Hepatocyte (in vitro differentiated cells): ENCODE measurements at regions not wholly inside any gene's neighbourhood (a gene's known extent, or its start where the extent isn't known, plus 50 kb on each side); places are given as distances from the start of the nearest gene placed in this dataset.

Experiments used
- DNase-seq: peaks from one replicate; pipeline ENCODE4 v3.0.0-alpha.2; 2016; ENCODE audit warnings: low spot score
- H2AFZ ChIP-seq: fragments of 200-600 bp; sonication (generic); 2 replicates; pipeline ENCODE4 v1.6.0; 2016; ENCODE audit warnings: antibody characterized with exemption, mild to moderate bottlenecking
- H3K27ac ChIP-seq: fragments of 200-600 bp; sonication (generic); 2 replicates; pipeline ENCODE4 v1.5.1; 2016; ENCODE audit warnings: mild to moderate bottlenecking
- H3K27me3 ChIP-seq: fragments of 200-600 bp; sonication (generic); 2 replicates; pipeline ENCODE4 v1.6.1; 2016
- H3K36me3 ChIP-seq: fragments of 200-600 bp; sonication (generic); replicated peaks from 2 replicates; pipeline ENCODE4 v1.5.1; 2016; ENCODE audit warnings: low read depth; ENCODE audit not compliant: insufficient read depth
- H3K4me1 ChIP-seq: fragments of 200-600 bp; sonication (generic); 2 replicates; pipeline ENCODE4 v1.5.1; 2016; ENCODE audit warnings: mild to moderate bottlenecking, moderate library complexity; ENCODE audit not compliant: insufficient read depth
- H3K4me2 ChIP-seq: fragments of 200-600 bp; sonication (generic); 2 replicates; pipeline ENCODE4 v1.6.0; 2016
- H3K4me3 ChIP-seq: fragments of 200-600 bp; sonication (generic); 2 replicates; pipeline ENCODE4 v1.5.1; 2016; ENCODE audit warnings: mild to moderate bottlenecking
- H3K79me2 ChIP-seq: fragments of 200-600 bp; sonication (generic); 2 replicates; pipeline ENCODE4 v1.6.0; 2017; ENCODE audit warnings: mild to moderate bottlenecking
- H3K9me2 ChIP-seq: fragments of 200-600 bp; sonication (generic); replicated peaks from 2 replicates; pipeline ENCODE4 v1.6.0; 2017; ENCODE audit warnings: mild to moderate bottlenecking; ENCODE audit not compliant: insufficient read depth
- H3K9me3 ChIP-seq: fragments of 200-600 bp; sonication (generic); 2 replicates; pipeline ENCODE4 v1.5.1; 2016; ENCODE audit warnings: low read depth, mild to moderate bottlenecking
- H4K20me1 ChIP-seq: fragments of 200-600 bp; sonication (generic); 2 replicates; pipeline ENCODE4 v1.6.0; 2016; ENCODE audit warnings: mild to moderate bottlenecking; ENCODE audit not compliant: insufficient read depth, poor library complexity, severe bottlenecking
- EZH2 ChIP-seq: fragments of 200-600 bp; sonication (generic); IDR thresholded peaks from 2 replicates; pipeline ENCODE4 v1.6.1; 2016; ENCODE audit warnings: antibody characterized with exemption, mild to moderate bottlenecking, borderline replicate concordance
- EZH2phosphoT487 ChIP-seq: fragments of 200-600 bp; sonication (generic); IDR thresholded peaks from one replicate; pipeline ENCODE4 v1.6.1; 2018; ENCODE audit warnings: antibody characterized with exemption, mild to moderate bottlenecking, low read depth, moderate library complexity; ENCODE audit not compliant: unreplicated experiment, severe bottlenecking
- WGBS: methylation state at CpG from one replicate; pipeline ENCODE4 v1.1.6; 2016; ENCODE audit warnings: low lambda C conversion rate; ENCODE audit errors: missing lambda C conversion rate; 5-methylcytosine and 5-hydroxymethylcytosine counted together
- TF ChIP-seq, protein P1 (sequence below): fragments of 200-600 bp; sonication (generic); IDR thresholded peaks from 2 replicates; pipeline ENCODE4 v1.5.1; 2016; ENCODE audit warnings: antibody characterized with exemption, mild to moderate bottlenecking; ENCODE audit not compliant: poor library complexity

DNA sequence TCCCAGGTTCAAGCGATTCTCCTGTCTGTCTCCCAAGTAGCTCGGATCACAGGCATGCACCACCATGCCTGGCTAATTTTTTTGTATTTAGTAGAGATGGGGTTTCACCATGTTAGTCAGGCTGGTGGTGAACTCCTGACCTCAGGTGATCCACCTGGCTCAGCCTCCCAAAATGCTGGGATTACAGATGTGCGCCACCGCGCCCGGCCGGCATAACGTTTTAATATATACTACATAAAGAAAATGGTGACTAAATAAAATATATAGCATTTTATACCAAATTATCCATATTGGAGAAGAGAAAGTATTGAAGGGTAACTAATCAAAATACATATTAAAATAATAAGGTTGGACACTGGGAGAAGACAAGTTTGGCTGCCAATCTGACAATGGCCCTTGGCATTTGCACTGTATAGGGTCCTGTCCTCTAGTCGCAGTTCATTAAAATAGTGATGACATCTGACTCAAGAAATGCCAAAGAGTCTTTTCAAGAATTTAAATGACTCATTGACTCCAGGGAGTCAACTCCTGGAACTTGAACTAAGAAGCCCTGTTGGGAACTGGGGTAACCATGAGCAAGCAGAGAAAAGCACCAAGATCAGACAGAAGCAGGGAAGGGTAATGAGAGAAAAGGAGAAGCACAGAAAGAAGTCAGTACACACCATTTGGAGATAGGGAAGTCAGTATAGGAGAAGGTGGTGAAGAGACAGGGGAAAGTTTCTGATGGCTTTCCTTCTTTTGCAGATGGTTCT is 91.1 kb downstream of the CH25H start:
- Histone ChIP-seq H4K20me1 (no peaks in the 10 kb centered on the region), H3K4me2 (no peak overlapping the region), H2AFZ (no peak overlapping the region), H3K27me3 (no peaks in the 10 kb centered on the region), H3K9me2 (no peaks in the 10 kb centered on the region), H3K36me3 (no peaks in the 10 kb centered on the region), H3K27ac (no peak overlapping the region), H3K4me1 (no peaks in the 10 kb centered on the region), H3K4me3 (no peak overlapping the region), H3K79me2 (no peaks in the 10 kb centered on the region), H3K9me3 (no peaks in the 10 kb centered on the region)
- DNase-seq = no peak
- TF ChIP-seq EZH2 (no peak), EZH2phosphoT487 (no peak)
- TF ChIP-seq, protein P1, sequence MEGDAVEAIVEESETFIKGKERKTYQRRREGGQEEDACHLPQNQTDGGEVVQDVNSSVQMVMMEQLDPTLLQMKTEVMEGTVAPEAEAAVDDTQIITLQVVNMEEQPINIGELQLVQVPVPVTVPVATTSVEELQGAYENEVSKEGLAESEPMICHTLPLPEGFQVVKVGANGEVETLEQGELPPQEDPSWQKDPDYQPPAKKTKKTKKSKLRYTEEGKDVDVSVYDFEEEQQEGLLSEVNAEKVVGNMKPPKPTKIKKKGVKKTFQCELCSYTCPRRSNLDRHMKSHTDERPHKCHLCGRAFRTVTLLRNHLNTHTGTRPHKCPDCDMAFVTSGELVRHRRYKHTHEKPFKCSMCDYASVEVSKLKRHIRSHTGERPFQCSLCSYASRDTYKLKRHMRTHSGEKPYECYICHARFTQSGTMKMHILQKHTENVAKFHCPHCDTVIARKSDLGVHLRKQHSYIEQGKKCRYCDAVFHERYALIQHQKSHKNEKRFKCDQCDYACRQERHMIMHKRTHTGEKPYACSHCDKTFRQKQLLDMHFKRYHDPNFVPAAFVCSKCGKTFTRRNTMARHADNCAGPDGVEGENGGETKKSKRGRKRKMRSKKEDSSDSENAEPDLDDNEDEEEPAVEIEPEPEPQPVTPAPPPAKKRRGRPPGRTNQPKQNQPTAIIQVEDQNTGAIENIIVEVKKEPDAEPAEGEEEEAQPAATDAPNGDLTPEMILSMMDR = no peak
- WGBS = 94% methylated on average over 9 of the region's 9 CpGs

DNA sequence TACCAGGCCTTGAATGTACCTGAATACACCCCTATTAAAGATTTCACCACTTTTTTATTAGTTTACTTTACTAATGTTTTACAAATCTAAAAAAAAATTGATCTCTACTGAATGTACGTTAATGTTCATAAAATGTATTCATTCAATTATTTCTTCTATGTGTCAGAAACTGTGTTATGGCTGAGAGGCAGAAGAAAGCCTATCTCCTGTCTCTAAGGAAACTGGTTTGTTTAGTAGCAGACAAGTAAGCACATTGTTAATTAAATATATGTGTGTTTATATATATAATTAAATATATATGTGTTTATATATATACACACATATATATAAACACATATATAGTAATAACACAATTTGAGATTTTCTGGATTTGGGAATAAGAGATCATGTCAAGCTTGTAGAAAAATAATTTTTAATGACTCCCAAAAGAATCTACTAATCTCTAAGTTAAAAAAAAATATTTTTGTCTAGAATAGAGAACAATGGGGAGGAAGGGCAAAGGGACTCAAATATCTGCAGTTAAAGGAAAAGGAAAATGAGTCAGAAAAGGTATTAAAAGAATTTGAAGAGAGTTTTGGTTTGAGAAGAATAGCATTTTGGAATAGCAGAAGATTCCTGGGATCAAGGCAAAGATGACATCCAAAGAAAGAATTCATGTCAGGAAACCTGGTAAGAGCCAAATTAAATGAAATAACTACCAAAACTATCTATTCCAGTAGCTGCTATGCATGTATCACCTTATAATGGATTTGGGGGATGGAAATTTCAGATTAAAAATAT is 92.1 kb downstream of the CH25H start:
- H3K36me3 ChIP-seq = no peaks in the 10 kb centered on the region
- no peaks in the 10 kb centered on the region for H3K27me3 ChIP-seq
- no peak overlapping the region for H3K4me2 ChIP-seq
- no peak for TF ChIP-seq EZH2phosphoT487
- no peak for TF ChIP-seq EZH2
- TF ChIP-seq, protein P1 = no peak
- H3K79me2 ChIP-seq = no peaks in the 10 kb centered on the region
- H2AFZ ChIP-seq = no peak overlapping the region
- 68% methylated on average over 1 of the region's 1 CpG for WGBS
- no peaks in the 10 kb centered on the region for H3K4me1 ChIP-seq
- no peaks in the 10 kb centered on the region for H3K9me3 ChIP-seq
- no peak for DNase-seq
- H3K27ac ChIP-seq = no peak overlapping the region
- H3K4me3 ChIP-seq = no peak overlapping the region
- H3K9me2 ChIP-seq = no peaks in the 10 kb centered on the region
- H4K20me1 ChIP-seq = no peaks in the 10 kb centered on the region

DNA sequence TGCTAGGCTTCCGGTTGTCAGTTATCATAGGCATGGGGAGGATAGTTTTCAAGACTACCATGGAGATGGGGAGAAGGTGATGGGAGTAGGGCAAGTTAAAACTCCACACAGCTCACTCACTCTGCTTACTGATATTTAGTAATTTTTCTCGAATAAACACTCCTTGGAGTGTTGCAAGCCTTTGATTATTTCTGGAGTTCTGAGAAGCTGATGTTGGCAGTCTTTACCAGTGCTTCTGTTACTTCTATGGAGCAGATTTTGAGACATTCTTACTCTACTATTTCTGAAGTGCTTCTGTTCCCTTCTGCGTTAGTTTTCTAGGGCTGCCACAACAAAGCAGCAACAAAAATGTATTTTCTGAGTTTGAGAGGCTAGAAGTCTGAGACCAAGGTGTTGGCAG is 104.4 kb downstream of the CH25H start:
- TF ChIP-seq, protein P1 = no peak
- TF ChIP-seq EZH2 (no peak), EZH2phosphoT487 (no peak)
- no peaks in the 10 kb centered on the region for H3K9me3 ChIP-seq
- no peak overlapping the region for H3K4me3 ChIP-seq
- H3K4me2 ChIP-seq = no peak overlapping the region
- H3K27me3 ChIP-seq = no peaks in the 10 kb centered on the region
- DNase-seq = no peak
- WGBS = 87% methylated on average over 3 of the region's 3 CpGs
- no peaks in the 10 kb centered on the region for H3K36me3 ChIP-seq
- no peaks in the 10 kb centered on the region for H3K9me2 ChIP-seq
- H3K27ac ChIP-seq = no peak overlapping the region
- H4K20me1 ChIP-seq = no peaks in the 10 kb centered on the region
- no peaks in the 10 kb centered on the region for H3K79me2 ChIP-seq
- no peak overlapping the region for H2AFZ ChIP-seq
- H3K4me1 ChIP-seq = no peaks in the 10 kb centered on the region
